GM12864 (cell line): ENCODE measurements at regions not wholly inside any gene's neighbourhood (a gene's known extent, or its start where the extent isn't known, plus 50 kb on each side); places are given as distances from the start of the nearest gene placed in this dataset.

Experiments used
- DNase-seq: peaks from one replicate; pipeline ENCODE4 v3.0.0-alpha.2; 2011; ENCODE audit warnings: low read depth
- H3K4me3 ChIP-seq: 2 replicates; pipeline ENCODE4 v1.5.1; 2011; ENCODE audit warnings: mild to moderate bottlenecking, low read depth, low read length, control low read depth
- CTCF ChIP-seq: IDR thresholded peaks from 2 replicates; pipeline ENCODE4 v1.5.1; 2011; ENCODE audit warnings: low read depth, mild to moderate bottlenecking, moderate library complexity, low read length, control low read depth, inconsistent platforms; ENCODE audit errors: missing control alignments

GRCh38 chr2:16950436-16950835, 284.8 kb upstream of the CYRIA start:
- TF ChIP-seq CTCF: no peak
- DNase-seq: no peak
- no peak overlapping the region for H3K4me3 ChIP-seq

- no peak overlapping the region for H3K4me3 ChIP-seq
- no peak for TF ChIP-seq CTCF
- no peak for DNase-seq
Measured at GRCh38 chr2:16948710-16949109, 283.1 kb upstream of the CYRIA start.

DNA sequence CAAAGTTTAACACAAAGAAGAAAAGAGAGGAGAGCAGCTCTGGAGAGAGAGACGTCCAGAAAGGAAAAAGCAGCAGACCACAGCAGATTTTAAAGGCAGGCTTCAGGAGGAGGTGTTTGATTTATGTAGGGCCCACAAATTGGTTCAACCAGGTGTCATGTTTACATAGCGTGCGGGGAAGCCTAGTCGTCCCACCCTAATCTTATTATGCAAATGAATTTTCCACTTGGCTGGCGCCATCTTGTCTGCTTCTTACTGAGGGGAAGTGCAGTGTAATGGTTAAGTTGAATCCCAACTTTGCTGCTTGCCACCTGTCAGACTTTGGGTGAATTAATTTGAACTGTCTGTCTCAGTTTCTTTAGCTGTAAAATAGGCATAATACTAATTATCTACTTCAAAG, 282.4 kb upstream of the CYRIA start:
- H3K4me3 ChIP-seq: no peak overlapping the region
- DNase-seq: no peak
- no peak for TF ChIP-seq CTCF

- no peak for DNase-seq
- H3K4me3 ChIP-seq: no peak overlapping the region
- TF ChIP-seq CTCF: no peak
Measured at GRCh38 chr2:16943279-16943958, 277.8 kb upstream of the CYRIA start.

- no peak for TF ChIP-seq CTCF
- no peak overlapping the region for H3K4me3 ChIP-seq
- DNase-seq: no peak
Measured at GRCh38 chr2:16940214-16940613, 274.6 kb upstream of the CYRIA start.

DNA sequence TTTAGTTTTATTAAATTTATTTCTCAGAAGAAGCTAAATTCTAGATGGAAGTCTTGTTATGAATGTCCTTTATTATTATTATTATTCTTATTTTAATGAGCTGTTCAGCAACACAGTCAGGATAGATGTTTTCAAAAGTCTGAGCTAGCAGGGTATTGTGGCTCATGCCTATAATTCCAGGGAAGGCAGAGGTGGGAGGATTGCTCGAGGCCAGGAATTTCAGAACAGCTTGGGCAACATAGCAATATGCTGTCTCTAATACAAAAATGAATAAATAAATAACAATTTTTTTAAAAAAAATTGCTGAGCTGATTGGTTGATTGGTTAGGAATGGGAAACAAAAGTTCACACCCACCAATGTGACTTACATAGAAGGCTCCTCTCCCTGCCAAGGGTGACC, 274.1 kb upstream of the CYRIA start:
- DNase-seq: no peak
- no peak for TF ChIP-seq CTCF

GRCh38 chr2:16933355-16933754, 267.7 kb upstream of the CYRIA start:
- DNase-seq: no peak
- no peak for TF ChIP-seq CTCF
- no peak overlapping the region for H3K4me3 ChIP-seq

More for the DNA sequence above, 274.1 kb upstream of the CYRIA start:
- no peak overlapping the region for H3K4me3 ChIP-seq
